HG03060 (cell line): ENCODE measurements at regions not wholly inside any gene's neighbourhood (a gene's known extent, or its start where the extent isn't known, plus 50 kb on each side); places are given as distances from the start of the nearest gene placed in this dataset.

Experiments
- ATAC-seq: cut with Tn5 transposase; IDR thresholded peaks from one replicate; pipeline ENCODE4 v1.9.1; 2021; ENCODE audit warnings: low read depth, moderate number of reproducible peaks; ENCODE audit not compliant: unreplicated experiment

DNA sequence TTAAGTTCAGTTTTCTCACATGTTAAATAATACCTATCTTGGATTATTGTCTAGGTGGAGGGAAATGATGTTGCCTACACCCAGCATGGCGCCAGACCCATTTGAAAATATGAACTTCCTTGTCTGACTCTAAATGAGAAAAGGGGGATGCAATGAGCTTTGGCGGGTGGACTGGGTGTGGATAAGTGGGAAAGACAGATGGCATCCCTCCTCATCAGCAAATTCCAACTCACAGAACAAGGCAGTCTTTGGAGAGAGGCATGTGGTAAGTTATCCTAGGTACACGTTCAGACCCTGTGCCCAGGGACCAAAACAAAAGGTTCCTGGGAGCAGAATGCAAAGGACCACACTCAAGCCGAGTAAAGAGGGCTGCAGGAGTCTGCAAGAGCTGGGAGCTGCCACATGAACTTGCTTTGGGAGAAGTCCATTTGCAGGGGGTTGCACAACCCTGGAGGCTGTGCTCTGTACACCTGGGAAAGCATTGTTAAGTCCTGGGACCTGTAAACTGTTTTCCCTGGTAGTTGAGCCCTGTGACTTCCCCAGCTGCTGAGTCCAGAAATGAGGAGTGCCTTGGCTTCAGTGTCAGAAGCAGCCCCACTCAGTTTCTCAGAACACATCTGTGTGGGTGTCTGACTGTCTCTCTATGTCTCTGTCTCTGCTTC, 102.3 kb upstream of the TPM1 start:
- ATAC-seq = no peak

DNA sequence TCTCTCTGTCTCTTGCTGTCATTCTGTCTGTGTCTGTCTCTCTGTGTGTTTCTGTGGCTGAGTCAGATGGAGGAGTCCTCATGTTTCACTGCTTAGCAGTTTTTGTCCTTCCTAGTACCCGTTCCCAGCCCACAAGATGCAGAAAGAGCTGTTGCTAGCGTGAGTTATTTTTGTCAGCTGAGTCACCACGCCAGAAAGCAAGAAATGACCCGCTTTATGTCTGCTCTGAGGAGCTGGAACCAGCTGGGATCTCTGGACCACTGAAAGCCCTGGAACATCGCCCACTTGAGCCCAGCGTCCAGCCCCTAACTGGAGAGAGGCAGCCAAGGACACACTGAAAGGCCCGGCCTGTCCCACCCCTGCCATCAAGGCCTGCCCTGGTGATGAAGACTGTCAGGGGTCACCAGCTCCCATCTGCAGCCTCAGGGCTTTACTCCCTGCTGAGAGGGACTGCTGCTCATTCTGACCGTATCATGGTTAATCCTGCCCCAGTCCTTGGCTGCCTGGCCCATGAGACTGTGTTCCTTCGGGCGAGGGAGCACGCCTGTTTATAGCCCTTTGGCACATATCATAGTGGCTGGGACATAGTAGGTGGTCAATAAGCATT, 101.7 kb upstream of the TPM1 start:
- no peak for ATAC-seq

DNA sequence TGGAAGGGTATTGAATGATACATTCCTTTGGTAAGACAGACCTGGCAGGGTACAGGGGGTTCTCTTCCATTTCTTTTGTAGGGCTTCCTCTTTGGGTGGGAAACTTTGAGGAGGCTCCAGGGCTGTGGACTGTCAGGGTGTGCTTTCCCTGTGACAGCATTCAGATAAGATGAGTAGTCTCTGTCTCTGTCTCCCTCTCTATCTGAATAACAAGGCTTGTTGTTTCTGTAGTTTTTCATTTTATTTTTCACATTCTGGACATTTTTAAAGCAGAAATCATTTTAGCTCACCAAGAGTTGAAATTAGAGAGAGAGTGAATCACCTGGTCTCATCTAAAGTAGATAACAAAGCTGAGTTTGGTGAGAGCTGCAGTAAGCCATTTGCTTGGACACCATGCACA, 100.8 kb upstream of the TPM1 start:
- ATAC-seq = no peak

DNA sequence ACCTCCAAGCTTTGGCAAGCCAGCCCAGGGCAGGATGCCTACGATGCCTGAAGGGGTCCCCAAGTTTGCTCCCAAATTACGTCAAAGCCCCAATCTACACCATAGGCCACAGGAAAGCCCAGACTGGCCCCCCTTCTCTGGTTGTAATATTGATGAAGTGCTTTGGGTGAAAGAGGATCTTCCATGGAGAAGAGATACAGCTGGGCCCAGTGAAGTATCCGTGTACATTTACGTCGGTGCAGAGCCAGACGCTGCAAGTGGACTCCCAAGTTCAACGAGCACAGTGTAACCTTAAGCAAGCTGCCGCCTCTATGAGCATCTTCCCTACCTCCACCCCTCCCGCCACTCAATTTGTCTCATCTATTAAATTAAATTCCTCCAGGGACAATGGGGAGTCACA, 100.1 kb upstream of the TPM1 start:
- ATAC-seq = no peak

DNA sequence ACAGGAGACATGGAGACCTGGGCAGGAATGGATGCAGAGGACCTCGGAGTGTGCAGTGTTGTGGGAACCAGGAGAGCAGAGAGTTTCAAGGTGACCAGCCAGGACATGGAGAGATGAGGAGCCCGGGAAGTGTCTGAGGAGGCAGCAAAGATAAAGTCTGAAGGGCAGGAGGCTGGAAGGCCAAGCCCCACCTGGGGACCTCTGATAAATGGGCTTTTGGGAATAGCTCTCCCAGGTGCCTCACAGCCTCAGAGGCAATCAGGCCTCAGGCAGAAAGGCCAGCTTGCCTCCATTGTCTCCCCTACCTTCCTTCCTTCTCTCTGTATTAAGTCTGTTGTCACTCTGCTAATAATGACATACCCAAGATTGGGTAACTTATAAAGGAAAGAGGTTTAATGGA, 97.5 kb upstream of the TPM1 start:
- no peak for ATAC-seq

DNA sequence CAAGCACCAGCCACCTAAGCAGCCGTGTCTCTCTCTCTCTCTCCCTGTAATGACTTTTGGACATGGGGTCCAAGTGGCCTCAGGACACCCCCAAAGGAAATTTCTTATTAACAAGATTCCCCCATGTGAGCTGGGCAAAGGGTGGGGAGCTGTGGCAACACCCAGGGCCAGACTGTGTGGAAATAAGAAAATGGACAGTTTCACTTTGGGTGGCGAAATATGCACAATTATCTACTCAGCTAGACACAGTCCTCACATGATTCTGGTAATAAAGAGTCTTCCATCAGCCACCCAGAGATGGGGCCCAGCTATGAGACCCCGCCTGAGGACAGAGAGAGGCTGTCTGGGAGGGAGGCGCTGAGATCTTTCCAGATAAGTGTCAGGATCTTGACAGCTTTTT, 96.8 kb upstream of the TPM1 start:
- no peak for ATAC-seq

DNA sequence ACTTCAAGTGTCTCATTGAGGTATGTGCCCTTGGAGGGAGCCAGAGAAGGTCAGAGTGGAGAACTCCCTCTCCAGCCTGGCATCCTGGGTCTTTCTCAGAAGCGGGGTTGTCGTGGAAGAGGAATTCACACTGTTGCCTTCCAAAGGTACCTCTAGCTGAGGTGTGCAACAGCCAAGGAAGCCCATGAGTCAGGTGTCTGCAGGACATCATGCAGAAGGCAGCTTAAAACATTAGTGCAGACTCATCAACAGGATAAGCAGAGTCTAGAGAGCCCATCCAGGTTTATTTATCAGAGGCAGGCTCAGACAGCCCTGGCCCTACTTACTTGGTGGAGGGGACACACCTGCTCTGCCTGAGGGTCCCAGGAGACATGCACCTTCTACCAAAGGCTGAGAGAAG, 95.6 kb upstream of the TPM1 start:
- no peak for ATAC-seq

DNA sequence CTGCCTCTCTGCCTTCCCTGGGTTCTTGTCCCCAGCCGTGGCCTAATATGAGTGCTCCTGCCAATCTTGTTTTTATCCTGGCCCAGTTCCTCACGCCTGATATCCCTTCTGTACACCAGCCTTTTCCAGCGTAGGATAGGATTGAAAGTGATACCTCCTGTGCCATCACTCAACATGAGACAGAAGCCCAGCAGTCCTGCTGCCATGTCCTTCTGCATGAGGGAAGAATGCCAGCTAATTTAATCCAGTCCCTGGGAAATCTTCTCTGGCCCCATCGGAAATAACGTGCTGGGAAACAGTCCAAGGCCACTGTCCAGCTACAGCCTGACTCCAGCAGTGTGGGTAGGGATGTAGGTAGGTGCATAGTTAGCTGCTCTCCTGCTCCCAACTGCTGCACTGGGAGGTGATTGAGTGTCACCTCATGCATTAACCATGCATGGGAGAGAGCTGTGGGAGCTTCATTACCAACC, 92.0 kb upstream of the TPM1 start:
- no peak for ATAC-seq

DNA sequence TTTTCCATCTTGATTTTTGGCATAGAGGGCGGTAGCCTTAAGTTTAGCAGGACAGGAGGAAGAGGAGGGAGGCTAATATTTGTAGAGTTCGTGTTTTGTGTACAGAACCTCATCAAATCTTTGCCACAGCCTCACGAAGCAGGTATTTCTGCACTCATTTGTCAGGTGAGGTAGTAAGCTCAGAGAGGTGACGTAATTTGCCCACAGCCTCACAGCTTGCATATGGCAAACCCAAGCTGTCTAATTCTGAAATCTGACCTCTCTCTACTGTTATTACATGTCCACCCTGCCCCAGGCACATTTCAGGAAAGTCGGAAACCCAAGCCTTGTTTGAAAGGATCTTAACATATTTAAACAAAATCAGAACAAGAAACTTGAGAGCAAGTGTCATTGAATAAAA, 91.1 kb upstream of the TPM1 start:
- ATAC-seq = no peak

DNA sequence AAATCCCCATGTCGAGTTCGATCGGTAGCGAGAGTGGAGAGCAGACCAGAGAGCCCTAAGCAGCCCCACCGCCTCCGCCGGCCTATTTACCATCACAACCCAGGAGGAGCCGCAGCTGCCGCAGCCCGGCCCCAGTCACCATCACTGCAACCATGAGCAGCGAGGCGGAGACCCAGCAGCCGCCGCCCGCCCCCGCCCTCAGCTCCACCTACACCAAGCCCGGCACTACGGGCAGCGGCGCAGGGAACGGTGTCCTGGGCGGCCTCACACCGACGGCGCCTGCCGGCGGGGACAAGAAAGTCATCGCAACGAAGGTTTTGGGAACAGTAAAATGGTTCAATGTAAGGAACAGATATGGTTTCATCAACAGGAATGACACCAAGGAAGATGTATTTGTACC, 89.5 kb upstream of the TPM1 start:
- ATAC-seq = no peak

DNA sequence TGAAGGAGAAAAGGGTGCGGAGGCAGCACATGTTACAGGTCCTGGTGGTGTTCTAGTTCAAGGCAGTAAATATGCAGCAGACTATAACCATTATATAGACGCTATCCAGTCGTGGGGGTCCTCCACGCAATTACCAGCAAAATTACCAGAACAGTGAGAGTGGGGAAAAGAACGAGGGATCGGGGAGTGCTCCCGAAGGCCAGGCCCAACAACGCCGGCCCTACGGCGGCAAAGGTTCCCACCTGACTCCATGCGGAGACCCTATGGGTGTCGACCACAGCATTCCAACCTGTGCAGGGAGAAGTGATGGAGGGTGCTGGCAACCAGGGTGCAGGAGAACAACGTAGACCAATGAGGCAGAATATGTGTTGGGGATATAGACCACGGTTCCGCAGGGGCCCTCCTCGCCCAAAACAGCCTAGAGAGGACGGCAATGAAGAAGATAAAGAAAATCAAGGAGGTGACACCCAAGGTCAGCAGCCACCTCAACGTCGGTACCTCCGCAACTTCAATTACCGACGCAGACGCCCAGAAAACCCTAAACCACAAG, 89.0 kb upstream of the TPM1 start:
- no peak for ATAC-seq

DNA sequence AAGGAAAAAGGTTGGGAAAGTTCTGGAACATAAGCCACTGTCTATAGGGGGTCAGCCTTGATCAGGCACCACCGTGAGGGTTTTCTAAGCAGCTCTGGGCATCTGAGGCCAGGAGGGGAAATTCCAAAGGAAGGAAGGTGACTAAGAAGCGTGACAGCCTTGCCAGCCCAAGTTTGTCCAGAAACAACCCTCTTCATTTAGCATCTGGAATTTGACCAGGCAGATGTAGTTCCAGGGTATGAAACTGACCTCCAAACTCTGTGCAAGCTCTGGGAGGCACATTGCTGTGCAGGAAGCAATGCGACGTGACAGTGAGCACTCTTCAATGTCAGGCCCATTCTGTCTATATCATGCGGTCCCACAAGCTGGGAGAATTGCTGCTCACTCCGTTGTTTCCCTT, 85.4 kb upstream of the TPM1 start:
- ATAC-seq = no peak

DNA sequence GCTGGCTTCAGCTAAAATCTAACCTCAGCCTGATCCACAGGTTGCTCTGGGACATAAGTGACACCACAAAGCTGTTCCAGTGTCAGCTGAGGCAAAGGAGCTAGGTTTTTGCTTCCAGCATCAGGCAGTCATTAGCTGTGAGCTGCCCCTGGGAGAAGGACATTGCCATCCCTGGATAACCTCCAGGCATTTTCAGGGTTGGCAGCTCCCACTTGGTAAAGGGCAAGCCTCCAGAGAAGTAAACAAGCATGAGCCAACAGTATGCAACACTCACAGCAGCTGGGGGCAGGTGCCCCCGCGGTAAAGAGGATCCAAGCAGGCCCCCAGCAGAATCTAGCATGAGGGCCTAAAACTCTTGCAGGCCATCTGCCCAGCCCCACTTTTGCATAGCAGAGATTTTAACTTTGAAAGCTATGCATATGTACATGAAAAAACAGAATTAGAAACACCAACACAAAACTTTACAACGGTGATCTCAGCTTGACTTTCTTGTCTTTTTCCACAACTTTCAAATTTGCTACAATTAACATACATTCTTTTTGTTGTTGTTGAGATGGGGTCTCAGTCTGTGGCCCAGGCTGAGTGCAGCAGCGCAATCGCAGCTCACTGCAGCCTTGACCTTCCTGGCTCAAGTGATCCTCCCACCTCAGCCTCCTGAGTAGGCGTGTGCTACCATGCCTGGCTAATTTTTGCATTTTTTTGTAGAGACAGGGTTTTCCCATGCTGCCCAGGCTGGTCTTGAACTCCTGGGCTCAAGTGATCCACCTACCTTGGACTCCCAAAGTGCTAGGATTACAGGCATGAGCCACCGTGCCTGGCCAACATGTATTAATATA, 83.8 kb upstream of the TPM1 start:
- ATAC-seq = no peak

DNA sequence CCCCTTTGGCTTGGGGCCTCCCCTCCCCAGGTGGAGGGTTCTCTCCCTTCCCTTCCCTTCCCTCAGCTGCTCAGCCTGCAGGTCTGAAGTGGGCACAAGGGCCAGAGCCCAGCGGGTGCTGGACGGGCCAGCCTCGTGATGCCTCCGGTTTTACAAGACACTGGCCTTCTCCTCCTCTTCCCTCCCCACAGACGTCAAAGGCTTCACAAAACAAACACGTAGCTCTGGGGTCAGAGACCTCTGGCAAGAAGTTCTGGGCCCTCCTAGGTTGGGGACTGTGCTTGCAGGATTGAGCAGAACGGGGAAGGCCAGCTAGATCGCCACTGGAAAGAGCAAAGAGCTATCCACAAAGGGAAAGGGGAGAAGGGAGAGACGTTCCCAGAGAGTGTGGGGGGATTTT, 81.4 kb upstream of the TPM1 start:
- no peak for ATAC-seq

DNA sequence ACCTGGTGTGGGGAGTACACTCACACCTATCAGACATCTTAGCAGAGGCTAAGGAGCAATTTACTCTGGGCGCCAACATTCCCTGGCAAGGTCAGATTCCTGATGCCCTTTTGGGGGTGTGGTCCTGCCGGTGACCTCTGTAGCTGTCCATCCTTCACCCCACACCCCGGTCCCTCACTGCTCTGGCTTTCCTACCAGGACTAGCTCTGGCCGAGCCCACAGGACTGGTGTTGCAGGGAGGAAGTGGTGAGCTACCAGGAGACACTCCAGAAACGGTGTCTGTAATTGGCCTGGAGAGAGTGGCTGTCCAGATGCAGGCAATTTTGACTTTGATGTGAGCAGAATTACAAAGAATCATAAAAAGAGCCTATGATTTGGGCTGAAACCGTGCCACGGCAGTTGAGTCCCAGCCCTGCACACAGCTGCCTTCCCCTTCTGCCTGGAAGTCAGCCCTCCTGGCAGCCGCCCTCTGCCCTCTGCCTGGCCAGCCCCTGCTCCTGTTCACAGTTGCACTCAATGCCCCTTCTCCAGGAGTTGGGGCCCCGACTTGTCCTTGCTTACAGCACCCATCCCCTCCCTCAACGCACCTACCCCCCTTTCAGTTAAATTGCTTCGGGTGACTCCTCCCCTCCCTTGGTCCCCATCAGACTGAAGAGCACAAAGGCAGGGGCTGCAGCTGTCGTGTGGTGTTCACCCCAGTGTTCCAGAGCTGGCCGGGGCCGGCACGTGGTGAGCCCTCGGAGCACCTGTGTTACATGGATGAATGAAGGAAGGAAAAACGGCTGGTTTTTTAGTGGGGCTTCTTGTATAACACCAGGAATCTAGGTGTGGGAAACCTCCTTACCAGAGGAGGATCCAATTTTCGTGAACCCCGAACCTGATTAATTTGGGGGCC, 80.2 kb upstream of the TPM1 start:
- no peak for ATAC-seq

DNA sequence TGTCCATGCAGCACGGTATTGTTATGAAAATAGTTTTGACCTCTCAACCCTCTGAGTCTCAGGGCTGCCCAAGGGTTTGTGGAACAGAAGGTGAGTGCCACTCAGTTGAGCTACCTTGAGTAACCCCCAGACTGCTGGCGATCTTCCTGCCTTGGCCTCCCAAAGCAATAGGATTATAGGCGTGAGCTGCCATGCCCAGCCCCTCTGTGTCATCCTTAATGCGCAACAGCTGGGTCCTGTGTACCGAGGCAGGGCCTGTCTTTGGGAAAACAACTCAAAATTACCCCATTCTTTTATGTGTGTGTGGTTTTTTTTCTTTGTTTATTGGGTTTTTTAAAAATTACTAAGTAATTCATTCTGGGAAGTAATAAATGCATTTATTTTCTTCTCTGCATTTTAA, 78.3 kb upstream of the TPM1 start:
- no peak for ATAC-seq

DNA sequence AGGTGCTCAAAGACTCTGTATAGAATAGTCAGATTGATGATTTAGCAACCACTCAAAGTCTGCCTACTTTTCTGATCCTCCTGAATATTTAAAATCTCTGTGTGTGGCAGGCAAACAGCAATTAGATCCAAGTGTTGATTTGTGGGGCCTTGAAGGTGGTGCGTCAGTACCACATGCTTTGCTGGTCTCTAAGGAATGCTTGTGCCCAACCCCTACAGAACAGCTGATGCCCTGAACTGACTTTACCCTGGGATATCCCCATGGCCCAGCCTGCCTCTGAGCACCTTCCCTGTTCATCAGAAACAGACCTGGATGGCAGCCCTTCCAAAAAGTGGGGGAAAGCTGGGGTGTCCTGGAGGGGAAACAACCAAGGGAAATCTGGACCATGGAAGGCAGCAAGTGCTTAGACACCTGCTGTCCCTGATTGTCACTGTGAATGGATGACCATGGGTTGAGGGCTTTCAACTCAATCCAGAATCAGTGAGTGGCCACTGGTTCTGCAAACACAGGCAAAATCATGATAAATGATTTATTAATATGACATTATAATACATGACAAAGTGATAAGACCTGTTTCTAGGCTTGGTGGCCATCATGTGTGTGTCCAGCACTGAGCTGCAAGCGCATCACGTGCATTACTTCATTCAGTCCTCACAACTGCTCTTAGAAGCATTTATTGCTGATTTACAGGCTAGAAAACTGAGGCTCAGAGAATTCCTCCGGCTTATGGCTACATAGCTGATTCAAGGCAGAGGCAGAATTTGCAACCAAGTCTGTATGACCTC, 76.1 kb upstream of the TPM1 start:
- ATAC-seq = no peak

DNA sequence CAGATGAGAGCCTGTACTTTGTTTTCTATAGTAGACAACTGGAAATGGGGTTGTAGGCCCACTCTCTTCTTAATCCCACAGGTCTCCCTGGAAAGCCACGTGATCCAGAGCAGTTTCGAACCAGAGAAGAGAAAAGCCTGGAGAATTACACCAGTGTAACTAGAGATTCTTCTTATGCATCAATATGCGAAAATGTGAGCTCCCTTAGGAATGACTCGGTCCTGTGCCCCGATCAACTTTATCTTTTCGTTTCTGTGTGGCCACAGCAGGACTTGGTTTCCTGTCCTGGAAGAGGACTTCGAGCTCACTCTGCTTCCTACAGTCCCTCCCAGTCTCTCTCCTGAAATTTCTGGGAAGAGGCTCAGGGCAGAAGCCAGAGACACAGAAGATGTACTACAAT, 73.8 kb upstream of the TPM1 start:
- ATAC-seq = no peak

DNA sequence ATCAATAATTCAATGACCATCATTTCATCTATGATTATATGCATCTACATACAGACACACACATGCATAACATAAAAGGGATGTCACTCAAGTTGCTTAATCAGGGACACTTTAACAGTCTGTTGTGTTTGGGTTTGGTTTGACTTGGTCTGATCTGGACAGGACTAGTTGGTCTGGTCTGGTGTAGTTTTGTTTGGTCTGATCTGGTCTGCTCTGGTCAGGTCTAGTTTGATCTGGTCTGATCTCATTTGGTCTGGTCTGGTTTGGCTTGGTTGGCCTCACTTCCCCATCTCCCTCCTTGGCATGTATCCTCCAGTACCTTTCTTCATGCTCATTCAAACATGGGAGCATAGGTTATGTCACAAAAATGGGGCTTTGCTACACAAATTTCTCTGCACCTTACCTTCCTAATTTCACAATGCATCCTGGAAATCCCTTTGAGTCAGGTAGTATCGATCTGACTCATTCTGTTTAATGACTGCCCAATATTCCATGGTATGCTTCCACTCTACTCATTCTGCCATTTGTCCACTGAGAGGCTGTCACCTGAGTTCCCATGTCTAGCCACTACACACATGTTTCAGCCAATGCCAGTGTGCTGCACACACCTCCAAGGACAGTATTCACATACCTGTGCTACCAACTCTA, 73.0 kb upstream of the TPM1 start:
- ATAC-seq = no peak
